Ascending aorta (tissue), 2 donors: ENCODE measurements at regions not wholly inside any gene's neighbourhood (a gene's known extent, or its start where the extent isn't known, plus 50 kb on each side); places are given as distances from the start of the nearest gene placed in this dataset.
"Not testable (repeated sequence)": the region's sequence is repeated elsewhere in the genome, so short reads cannot be mapped to it uniquely, and the experiment has no call there.

Experiments
- DNase-seq, 2 donors: peaks; one replicate each; pipeline ENCODE4 v3.0.0-alpha.2; 2019; ENCODE audit warnings: low spot score in 2 of 2
- H3K27ac ChIP-seq, 2 donors: fragments of 200-600 bp; sonication (generic); one replicate each; pipeline ENCODE4 v1.5.1; 2016 to 2017; ENCODE audit warnings: mild to moderate bottlenecking in 1 of 2
- H3K27me3 ChIP-seq: fragments of 200-600 bp; sonication (generic); one replicate; pipeline ENCODE4 v1.5.1; 2017
- H3K36me3 ChIP-seq, 2 donors: fragments of 200-600 bp; sonication (generic); one replicate each; pipeline ENCODE4 v1.5.1; 2016
- H3K4me1 ChIP-seq, 2 donors: fragments of 200-600 bp; sonication (generic); one replicate each; pipeline ENCODE4 v1.5.1; 2016 to 2017; ENCODE audit warnings: mild to moderate bottlenecking in 1 of 2
- H3K4me3 ChIP-seq, 2 donors: fragments of 200-600 bp; sonication (generic); one replicate each; pipeline ENCODE4 v1.5.1; 2016 to 2017; ENCODE audit warnings: mild to moderate bottlenecking in 1 of 2
- H3K9me3 ChIP-seq, 2 donors: fragments of 200-600 bp; sonication (generic); one replicate each; pipeline ENCODE4 v1.5.1; 2016
- intact Hi-C: fragments of 100-400 bp; cut with DNase I; formaldehyde crosslinking; loops from one replicate; pipeline ENCODE4 v1.15.1; 2023
- TF ChIP-seq, protein P1 (sequence below), 3 experiments: fragments of 200-600 bp in 2 of 3; fragments of 450-650 bp in 1 of 3; sonication (generic) in 2 of 3; IDR thresholded peaks; one replicate each; pipeline ENCODE4 v1.5.1; 2016 to 2019; ENCODE audit warnings: antibody characterized with exemption in 3 of 3, mild to moderate bottlenecking in 1 of 3, moderate library complexity in 1 of 3

DNA sequence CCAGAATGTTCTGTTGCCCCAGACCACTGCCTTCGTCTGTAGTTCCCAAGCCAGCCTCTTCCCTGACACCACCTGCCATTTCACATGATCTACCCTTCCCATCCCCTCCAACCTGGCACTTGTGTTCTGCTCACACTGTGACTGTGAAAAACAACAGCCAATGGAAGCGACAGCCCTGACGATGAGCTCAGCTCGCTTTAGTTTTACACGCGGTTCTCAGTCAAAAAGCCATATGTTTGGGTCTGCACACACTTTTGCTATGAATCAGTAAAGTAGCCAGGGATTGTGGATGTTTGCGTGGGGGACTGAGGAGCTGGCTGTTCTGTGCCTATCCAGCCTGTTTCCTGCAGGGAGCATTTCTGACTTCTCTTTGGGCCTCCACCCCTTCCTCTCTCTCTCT, 282.7 kb downstream of the WDR11 start:
- Histone ChIP-seq H3K9me3 (no peaks in the 10 kb centered on the region), H3K36me3 (no peaks in the 10 kb centered on the region), H3K27ac (no peak overlapping the region), H3K4me3 (no peak overlapping the region), H3K4me1 (no peaks in the 10 kb centered on the region), H3K27me3 (no peaks in the 10 kb centered on the region)
- TF ChIP-seq, protein P1, sequence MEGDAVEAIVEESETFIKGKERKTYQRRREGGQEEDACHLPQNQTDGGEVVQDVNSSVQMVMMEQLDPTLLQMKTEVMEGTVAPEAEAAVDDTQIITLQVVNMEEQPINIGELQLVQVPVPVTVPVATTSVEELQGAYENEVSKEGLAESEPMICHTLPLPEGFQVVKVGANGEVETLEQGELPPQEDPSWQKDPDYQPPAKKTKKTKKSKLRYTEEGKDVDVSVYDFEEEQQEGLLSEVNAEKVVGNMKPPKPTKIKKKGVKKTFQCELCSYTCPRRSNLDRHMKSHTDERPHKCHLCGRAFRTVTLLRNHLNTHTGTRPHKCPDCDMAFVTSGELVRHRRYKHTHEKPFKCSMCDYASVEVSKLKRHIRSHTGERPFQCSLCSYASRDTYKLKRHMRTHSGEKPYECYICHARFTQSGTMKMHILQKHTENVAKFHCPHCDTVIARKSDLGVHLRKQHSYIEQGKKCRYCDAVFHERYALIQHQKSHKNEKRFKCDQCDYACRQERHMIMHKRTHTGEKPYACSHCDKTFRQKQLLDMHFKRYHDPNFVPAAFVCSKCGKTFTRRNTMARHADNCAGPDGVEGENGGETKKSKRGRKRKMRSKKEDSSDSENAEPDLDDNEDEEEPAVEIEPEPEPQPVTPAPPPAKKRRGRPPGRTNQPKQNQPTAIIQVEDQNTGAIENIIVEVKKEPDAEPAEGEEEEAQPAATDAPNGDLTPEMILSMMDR (IDR thresholded peaks at IDR 0.05): no peak
- no peak for DNase-seq
- intact Hi-C loops: no loop called here

GRCh38 chr10:121134711-121135110, 283.5 kb downstream of the WDR11 start:
- no peaks in the 10 kb centered on the region for H3K27me3 ChIP-seq
- H3K4me1 ChIP-seq: no peaks in the 10 kb centered on the region
- no peaks in the 10 kb centered on the region for H3K9me3 ChIP-seq
- H3K27ac ChIP-seq: no peak overlapping the region
- intact Hi-C loops: no loop called here
- DNase-seq: no peak
- TF ChIP-seq, protein P1 (IDR thresholded peaks at IDR 0.05): no peak
- no peak overlapping the region for H3K4me3 ChIP-seq
- H3K36me3 ChIP-seq: no peaks in the 10 kb centered on the region

DNA sequence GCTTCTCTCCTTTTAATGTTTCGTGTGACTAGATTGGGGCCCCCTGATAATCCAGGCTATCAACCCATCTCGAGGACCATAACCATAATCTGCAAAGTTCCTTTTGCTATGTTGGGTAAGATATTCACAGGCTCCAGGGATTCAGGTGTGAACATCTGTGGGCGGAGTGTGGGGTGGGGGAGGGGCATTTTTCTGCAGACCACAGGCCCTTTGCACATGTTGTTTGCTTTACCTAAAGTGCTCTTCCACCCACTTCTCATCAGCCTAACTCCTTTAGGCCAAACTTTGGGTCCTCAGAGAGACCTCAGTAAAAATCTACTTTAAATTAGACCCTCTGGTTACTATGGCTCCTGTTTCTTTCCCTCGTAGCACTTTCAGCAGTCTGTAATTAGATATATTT, 284.4 kb downstream of the WDR11 start:
- Histone ChIP-seq H3K36me3 (no peaks in the 10 kb centered on the region), H3K27me3 (no peaks in the 10 kb centered on the region), H3K9me3 (no peaks in the 10 kb centered on the region), H3K27ac (no peak overlapping the region), H3K4me1 (no peaks in the 10 kb centered on the region), H3K4me3 (no peak overlapping the region)
- DNase-seq: no peak
- intact Hi-C loops: no loop called here
- TF ChIP-seq, protein P1 (IDR thresholded peaks at IDR 0.05): no peak

DNA sequence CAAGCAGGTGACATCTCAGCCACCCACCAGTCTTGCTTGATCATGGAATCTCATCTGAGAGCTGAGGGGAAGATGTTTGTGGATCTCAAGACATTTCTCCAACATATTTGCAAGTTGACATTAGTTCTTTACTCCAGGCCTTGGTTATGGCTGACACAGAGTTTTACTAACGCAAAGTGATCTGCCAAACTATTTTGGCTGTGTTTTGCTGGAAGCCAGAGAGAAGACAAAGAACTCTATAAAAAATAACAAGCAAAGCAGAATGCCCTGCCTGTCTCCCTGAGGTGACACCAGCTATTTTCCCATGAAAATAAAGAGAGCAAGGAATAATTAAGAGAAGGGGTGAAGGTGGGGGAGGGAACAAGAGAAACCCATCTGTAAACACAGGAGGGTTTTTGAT, 286.4 kb downstream of the WDR11 start:
- Histone ChIP-seq H3K4me1 (no peaks in the 10 kb centered on the region), H3K27me3 (no peaks in the 10 kb centered on the region), H3K36me3 (no peaks in the 10 kb centered on the region), H3K4me3 (no peak overlapping the region), H3K27ac (no peak overlapping the region), H3K9me3 (no peaks in the 10 kb centered on the region)
- intact Hi-C loops: no loop called here
- TF ChIP-seq, protein P1 (IDR thresholded peaks at IDR 0.05): no peak
- no peak for DNase-seq

GRCh38 chr10:121138112-121138860, 287.1 kb downstream of the WDR11 start:
- no peaks in the 10 kb centered on the region for H3K27me3 ChIP-seq
- H3K9me3 ChIP-seq: no peaks in the 10 kb centered on the region
- H3K4me3 ChIP-seq: no peak overlapping the region
- no peaks in the 10 kb centered on the region for H3K4me1 ChIP-seq
- H3K36me3 ChIP-seq: no peaks in the 10 kb centered on the region
- no peak overlapping the region for H3K27ac ChIP-seq
- no peak for DNase-seq
- intact Hi-C loops: no loop called here
- TF ChIP-seq, protein P1 (IDR thresholded peaks at IDR 0.05): no peak

- no peak overlapping the region for H3K4me3 ChIP-seq
- no peaks in the 10 kb centered on the region for H3K27me3 ChIP-seq
- no peak for DNase-seq
- intact Hi-C loops: no loop called here
- no peak overlapping the region for H3K27ac ChIP-seq
- TF ChIP-seq, protein P1 (IDR thresholded peaks at IDR 0.05): no peak
- H3K36me3 ChIP-seq: no peaks in the 10 kb centered on the region
- H3K4me1 ChIP-seq: no peaks in the 10 kb centered on the region
- H3K9me3 ChIP-seq: no peaks in the 10 kb centered on the region
These were observed 287.8 kb downstream of the WDR11 start for GRCh38 chr10:121138918-121139317.

- DNase-seq, H3K4me1 ChIP-seq, H3K4me3 ChIP-seq, H3K27ac ChIP-seq, intact Hi-C loops, H3K27me3 ChIP-seq, H3K9me3 ChIP-seq, H3K36me3 ChIP-seq: not testable (repeated sequence)
These were observed 294.7 kb downstream of the WDR11 start for GRCh38 chr10:121145802-121146395.
